GM10248 (cell line): ENCODE measurements at regions not wholly inside any gene's neighbourhood (a gene's known extent, or its start where the extent isn't known, plus 50 kb on each side); places are given as distances from the start of the nearest gene placed in this dataset.

ENCODE experiments used
- CTCF ChIA-PET: fragments of 300-600 bp; sonication (Branson Sonifier 250); formaldehyde crosslinking; extraction: SDS; loops from one replicate; lab custom pipeline; 2021; ENCODE audit warnings: antibody characterized with exemption; lab: Yijun Ruan, JAX
- POLR2A ChIA-PET: fragments of 350-650 bp; sonication (Branson Sonifier 250); formaldehyde crosslinking; extraction: SDS; loops from one replicate; lab custom pipeline; 2020; ENCODE audit warnings: antibody characterized with exemption; lab: Yijun Ruan, JAX
- DNase-seq: peaks from one replicate; pipeline ENCODE4 v3.0.0; 2012; ENCODE audit errors: extremely low spot score
- TF ChIP-seq, protein P1 (sequence below): IDR thresholded peaks from 2 replicates; pipeline ENCODE4 v1.5.1; 2012; ENCODE audit warnings: mild to moderate bottlenecking, low read depth; ENCODE audit errors: extremely low read depth, missing control alignments, control extremely low read depth

DNA sequence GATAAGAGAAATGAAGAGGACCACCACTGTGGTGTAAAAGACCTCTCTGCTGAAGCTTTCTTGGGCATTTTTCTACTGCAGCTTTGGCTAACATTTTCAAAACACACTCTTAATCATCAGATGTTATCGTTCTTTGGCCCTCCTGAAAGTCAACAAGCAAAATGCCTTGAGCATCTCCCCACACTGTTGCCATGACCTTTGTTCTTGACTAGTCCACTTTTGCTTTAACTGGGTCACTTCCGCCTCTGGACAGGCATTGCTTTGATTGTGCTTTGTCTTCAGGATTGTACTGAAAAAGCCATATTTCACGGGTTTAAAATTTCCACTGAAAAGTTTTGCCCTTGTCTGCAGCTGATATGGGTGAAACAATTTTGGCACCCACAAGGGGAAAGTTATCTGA lies 107.8 kb upstream of the CXCL12 start:
- DNase-seq = no peak
- CTCF ChIA-PET = no interaction called here
- TF ChIP-seq, protein P1, sequence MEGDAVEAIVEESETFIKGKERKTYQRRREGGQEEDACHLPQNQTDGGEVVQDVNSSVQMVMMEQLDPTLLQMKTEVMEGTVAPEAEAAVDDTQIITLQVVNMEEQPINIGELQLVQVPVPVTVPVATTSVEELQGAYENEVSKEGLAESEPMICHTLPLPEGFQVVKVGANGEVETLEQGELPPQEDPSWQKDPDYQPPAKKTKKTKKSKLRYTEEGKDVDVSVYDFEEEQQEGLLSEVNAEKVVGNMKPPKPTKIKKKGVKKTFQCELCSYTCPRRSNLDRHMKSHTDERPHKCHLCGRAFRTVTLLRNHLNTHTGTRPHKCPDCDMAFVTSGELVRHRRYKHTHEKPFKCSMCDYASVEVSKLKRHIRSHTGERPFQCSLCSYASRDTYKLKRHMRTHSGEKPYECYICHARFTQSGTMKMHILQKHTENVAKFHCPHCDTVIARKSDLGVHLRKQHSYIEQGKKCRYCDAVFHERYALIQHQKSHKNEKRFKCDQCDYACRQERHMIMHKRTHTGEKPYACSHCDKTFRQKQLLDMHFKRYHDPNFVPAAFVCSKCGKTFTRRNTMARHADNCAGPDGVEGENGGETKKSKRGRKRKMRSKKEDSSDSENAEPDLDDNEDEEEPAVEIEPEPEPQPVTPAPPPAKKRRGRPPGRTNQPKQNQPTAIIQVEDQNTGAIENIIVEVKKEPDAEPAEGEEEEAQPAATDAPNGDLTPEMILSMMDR = no peak
- POLR2A ChIA-PET = no interaction called here

DNA sequence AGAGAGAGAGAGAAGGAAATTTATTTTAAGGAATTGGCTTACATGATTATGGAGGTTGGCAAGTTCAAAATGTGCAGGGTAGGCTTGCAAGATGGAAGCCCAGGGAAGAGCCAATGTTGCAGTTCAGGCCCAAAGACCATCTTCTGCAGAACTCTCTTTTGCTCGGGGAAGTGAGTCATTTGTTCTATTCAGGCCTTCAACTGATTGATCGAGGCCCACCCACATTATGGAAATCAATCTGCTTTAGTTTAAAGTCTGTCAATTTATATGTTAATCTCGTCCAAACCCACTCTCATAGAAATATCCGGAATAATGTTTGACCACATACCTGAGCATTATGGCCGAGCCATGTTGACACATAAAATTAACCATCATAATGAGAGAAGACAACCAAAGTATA lies 113.3 kb upstream of the CXCL12 start:
- DNase-seq = no peak
- POLR2A ChIA-PET = no interaction called here
- TF ChIP-seq, protein P1 = no peak
- CTCF ChIA-PET = no interaction called here

DNA sequence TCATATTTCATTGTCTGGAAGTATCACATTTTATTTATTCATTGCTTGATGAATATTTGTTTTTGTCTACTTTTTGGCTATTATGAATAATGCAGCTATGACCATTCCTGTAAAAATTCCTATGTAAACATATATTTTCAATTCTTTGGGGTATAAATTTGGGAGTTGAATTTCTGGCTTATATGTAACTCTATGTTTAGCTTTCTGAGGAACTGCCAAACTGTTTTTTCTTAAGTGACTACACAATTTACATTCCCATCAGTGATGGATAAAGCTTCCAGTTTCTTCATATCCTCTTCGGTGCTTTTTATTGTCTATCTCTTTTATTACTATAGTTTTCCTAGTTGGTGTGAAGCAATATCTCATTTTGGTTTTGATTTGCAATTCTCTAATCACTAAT lies 115.6 kb upstream of the CXCL12 start:
- DNase-seq = no peak
- CTCF ChIA-PET = interaction anchor here (0.6 to 1.6 kb wide), 2 partner anchors 9 to 203 kb away, joined by 3 to 5 read pairs; no protein-coding TSS in a partner anchor
- TF ChIP-seq, protein P1 = no peak
- POLR2A ChIA-PET = no interaction called here

DNA sequence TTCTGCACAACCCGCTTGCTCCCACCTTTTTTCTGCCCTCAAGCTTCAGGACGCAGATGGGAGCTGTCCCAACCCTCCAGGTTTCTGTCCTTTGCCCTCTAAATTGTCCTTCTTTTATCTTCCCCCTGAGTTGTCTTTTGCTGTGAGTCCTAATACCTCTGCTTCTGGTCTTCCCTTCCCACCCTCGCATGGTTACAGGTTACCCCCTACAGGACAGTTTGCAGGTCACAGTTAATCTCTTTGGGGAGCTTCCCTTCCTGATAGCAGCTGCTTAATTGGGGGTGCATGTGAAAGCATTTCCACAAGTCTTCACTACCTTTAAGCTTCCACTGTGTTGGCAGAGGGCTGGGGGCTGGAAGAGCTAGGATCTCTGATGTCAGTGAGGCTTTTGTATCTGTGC lies 121.5 kb upstream of the CXCL12 start:
- ChIA-PET CTCF (interaction anchor here (1.2 to 1.8 kb wide), 2 partner anchors 9 to 12 kb away, joined by 3 read pairs; no protein-coding TSS in a partner anchor), POLR2A (no interaction called here)
- TF ChIP-seq, protein P1 = no peak
- DNase-seq = no peak

DNA sequence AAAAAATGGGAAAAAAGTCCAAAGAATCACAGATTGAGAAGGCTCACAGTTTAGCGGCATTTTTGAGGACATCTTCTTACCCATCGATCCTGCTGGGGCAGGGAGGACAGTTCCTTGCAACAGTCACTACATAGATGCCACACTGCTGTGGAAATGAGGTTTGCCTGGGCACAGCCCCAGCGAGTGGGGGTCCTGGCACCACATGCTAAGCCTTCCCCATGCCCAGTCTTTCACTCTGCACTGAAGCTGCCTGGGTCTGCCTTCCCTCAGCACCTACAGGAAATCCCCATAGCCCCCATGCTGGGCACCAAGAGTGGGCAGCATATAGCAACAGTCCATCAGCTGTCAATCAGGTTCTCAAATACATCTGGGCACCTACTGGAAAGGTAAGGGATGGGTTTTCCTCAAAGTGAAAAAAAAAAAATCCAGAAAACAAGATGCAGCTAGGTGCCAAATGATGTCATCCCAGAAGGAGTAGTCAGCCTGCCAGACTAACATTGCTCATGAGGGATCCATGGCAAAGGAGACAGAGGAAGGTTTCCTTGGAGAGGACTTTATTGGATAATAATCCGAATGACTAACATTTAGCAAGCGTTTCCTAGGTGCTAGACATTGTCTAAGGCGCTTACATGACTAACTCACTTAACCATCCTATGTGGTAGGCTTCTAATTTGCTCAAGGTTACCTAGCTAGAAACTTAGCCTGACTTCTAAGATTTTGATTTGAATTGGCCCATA lies 125.7 kb upstream of the CXCL12 start:
- CTCF ChIA-PET = interaction anchor here (1.1 kb wide), 2 partner anchors 11 to 29 kb away, joined by 4 to 5 read pairs; no protein-coding TSS in a partner anchor
- TF ChIP-seq, protein P1 = no peak
- DNase-seq = no peak
- POLR2A ChIA-PET = no interaction called here

DNA sequence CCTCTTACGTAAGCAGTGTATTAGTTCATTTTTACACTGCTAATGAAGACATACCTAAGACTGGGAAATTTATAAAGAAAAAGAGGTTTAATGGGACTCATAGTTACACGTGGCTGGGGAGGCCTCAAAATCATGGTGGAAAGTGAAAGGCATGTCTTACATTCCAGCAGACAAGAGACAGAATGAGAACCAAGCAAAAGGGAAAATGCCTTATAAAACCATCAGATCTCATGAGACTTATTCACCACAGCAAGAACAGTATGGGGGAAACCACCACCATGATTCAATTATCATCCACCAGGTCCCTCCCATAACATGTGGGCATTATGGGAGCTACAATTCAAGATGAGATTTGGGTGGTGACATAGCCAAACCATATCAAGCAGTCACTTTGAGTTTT lies 126.3 kb upstream of the CXCL12 start:
- DNase-seq = no peak
- TF ChIP-seq, protein P1 = no peak
- ChIA-PET POLR2A (no interaction called here), CTCF (no interaction called here)

DNA sequence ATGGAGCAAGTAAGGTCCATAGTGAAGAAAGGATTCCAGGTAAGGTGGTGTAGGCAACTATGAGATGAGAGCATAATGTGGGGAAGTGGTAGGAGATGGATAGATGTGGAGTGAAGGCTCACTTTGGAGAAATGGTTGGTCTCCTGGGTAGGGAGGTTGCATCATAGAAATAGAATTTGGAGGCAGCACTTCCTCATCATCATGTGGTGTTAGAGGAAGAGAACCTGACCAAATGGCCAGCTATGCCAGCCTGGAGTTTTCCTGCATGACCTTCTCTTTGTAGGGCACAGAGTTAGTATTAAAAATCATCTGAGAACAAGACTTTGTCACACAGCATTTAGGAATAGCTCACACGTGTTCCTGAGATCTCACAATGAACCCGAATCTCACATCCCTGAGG lies 126.7 kb upstream of the CXCL12 start:
- TF ChIP-seq, protein P1 = no peak
- ChIA-PET POLR2A (no interaction called here), CTCF (no interaction called here)
- DNase-seq = no peak
